ENCODE measurements at regions not wholly inside any gene's neighbourhood (a gene's known extent, or its start where the extent isn't known, plus 50 kb on each side); places are given as distances from the start of the nearest gene placed in this dataset.

DNA sequence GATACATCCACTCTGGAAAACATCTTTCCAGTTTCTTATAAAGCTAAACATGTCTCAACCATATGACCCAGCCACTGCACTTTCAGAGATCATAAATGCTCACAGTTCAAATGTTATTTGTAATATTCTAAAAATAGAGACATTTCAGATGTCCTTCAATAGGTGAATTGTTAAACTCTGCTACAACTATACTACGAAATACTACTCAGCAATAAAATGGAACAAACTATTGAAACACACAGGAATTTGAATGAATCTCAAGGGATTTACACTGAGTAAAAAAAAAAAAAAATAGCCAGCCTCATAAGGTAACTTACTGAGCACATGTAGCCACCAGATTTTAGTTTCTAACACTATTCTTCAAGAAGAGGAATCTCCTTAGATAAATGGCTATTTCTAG lies 253.9 kb downstream of the PCDH18 start:
- TF ChIP-seq, protein P1, sequence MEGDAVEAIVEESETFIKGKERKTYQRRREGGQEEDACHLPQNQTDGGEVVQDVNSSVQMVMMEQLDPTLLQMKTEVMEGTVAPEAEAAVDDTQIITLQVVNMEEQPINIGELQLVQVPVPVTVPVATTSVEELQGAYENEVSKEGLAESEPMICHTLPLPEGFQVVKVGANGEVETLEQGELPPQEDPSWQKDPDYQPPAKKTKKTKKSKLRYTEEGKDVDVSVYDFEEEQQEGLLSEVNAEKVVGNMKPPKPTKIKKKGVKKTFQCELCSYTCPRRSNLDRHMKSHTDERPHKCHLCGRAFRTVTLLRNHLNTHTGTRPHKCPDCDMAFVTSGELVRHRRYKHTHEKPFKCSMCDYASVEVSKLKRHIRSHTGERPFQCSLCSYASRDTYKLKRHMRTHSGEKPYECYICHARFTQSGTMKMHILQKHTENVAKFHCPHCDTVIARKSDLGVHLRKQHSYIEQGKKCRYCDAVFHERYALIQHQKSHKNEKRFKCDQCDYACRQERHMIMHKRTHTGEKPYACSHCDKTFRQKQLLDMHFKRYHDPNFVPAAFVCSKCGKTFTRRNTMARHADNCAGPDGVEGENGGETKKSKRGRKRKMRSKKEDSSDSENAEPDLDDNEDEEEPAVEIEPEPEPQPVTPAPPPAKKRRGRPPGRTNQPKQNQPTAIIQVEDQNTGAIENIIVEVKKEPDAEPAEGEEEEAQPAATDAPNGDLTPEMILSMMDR (IDR thresholded peaks at IDR 0.05; ENCODE audit: control insufficient read depth, insufficient read depth, low read depth, low read length, missing control alignments), result no peak
- H3K4me3 ChIP-seq (ENCODE audit: control insufficient read depth, low read depth, low read length), result no peak overlapping the region

DNA sequence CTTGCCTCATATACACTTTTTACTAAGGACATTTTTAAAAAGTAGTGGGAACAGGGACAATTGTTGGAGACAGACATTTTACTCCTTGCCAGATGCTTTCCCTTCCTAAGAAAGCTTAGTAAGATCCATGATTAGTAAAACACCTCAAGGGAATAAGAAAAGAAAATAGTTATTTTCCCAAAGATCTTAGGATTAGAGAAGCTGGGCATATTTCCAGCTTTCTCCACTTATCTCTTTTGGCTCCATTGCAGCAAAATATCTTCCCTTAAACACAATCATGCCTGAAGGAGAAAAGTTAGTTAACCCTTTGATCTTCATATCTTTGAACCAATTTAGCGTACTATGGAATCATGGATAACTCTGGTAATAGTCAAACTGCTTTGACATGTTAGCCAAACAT lies 257.9 kb downstream of the PCDH18 start:
- TF ChIP-seq, protein P1 (IDR thresholded peaks at IDR 0.05; ENCODE audit: control insufficient read depth, insufficient read depth, low read depth, low read length, missing control alignments), result no peak
- H3K4me3 ChIP-seq (ENCODE audit: control insufficient read depth, low read depth, low read length), result no peak overlapping the region
- DNase-seq (ENCODE audit: low read depth), result no peak

More for the DNA sequence above, 253.9 kb downstream of the PCDH18 start:
- no peak for DNase-seq (ENCODE audit: low read depth)

DNA sequence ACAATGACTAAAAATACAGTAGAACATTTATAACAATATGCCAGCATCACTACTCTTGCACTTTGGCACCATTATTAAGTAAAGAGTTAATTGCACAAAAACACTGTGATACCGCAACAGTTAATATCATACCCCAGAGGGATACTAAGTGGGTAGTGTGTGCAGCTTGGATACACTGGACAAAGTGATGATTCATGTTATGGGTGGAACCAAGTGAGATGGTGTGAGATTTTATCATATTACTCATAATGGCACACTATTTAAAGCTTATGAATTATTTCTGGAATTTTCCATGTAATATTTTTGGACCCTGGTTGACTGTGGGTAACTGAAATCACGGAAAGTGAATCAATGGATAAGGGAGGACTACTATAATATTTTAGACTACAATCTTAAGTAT lies 265.3 kb downstream of the PCDH18 start:
- no peak overlapping the region for H3K4me3 ChIP-seq (ENCODE audit: control insufficient read depth, low read depth, low read length)
- TF ChIP-seq, protein P1 (IDR thresholded peaks at IDR 0.05; ENCODE audit: control insufficient read depth, insufficient read depth, low read depth, low read length, missing control alignments), result no peak
- DNase-seq (ENCODE audit: low read depth), result peak; percentile 43

DNA sequence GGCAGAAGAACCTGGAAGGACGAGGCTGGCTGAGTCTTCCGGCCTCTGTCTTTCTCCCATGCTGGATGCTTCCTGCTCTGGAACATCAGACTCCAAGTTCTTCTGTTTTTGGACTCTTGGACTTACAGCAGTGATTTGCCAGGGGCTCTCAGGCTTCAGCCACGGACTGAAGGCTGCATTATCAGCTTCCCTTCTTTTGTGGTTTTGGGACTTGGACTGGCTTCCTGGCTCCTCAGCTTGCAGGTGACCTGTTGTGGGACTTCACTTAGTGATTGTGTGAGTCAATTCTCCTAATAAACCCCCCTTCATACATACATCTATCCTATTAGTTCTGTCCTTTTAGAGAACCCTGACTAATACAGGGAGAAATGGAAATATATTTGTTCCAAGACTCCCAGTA lies 265.8 kb downstream of the PCDH18 start:
- TF ChIP-seq, protein P1 (IDR thresholded peaks at IDR 0.05; ENCODE audit: control insufficient read depth, insufficient read depth, low read depth, low read length, missing control alignments), result no peak
- H3K4me3 ChIP-seq (ENCODE audit: control insufficient read depth, low read depth, low read length), result no peak overlapping the region
- DNase-seq (ENCODE audit: low read depth), result no peak

DNA sequence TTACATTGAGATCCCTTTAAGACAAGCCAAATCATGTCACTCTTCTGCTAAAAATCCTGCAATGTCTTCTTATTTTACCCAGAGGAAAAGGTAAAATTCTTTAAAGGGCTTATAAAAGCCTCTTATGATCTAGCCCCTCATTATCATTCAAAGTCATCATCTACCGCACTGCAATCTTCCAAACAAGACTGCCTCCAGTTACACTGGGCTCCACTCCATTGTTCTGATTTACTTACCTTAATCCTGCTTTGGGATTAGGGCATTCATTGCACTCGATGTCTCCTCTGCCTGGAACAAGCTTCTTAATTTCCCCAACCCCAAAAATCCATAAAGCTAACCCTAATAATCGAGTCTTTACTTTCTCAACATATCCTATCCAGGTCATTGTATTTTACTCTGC lies 269.1 kb downstream of the PCDH18 start:
- TF ChIP-seq, protein P1 (IDR thresholded peaks at IDR 0.05; ENCODE audit: control insufficient read depth, insufficient read depth, low read depth, low read length, missing control alignments), result no peak
- H3K4me3 ChIP-seq (ENCODE audit: control insufficient read depth, low read depth, low read length), result no peak overlapping the region
- DNase-seq (ENCODE audit: low read depth), result no peak

DNA sequence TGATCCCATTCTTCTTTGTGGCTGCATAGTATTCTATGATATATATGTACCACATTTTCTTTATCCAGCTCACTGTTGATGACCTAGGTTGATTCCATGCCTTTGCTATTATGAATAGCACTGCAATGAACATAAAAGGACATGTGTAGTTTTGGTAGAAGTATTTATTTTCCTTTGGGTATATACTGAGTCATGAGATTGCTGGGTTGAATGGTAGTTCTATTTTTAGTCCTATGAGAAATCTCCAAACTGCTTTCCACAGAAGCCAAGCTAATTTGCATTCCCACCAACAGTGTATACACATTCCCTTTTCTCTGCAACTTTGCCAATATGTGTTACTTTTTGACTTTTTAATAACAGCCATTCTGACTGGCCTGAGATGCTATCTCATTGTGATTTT lies 278.3 kb downstream of the PCDH18 start:
- no peak overlapping the region for H3K4me3 ChIP-seq (ENCODE audit: control insufficient read depth, low read depth, low read length)
- DNase-seq (ENCODE audit: low read depth), result peak; percentile 18
- TF ChIP-seq, protein P1 (IDR thresholded peaks at IDR 0.05; ENCODE audit: control insufficient read depth, insufficient read depth, low read depth, low read length, missing control alignments), result no peak

DNA sequence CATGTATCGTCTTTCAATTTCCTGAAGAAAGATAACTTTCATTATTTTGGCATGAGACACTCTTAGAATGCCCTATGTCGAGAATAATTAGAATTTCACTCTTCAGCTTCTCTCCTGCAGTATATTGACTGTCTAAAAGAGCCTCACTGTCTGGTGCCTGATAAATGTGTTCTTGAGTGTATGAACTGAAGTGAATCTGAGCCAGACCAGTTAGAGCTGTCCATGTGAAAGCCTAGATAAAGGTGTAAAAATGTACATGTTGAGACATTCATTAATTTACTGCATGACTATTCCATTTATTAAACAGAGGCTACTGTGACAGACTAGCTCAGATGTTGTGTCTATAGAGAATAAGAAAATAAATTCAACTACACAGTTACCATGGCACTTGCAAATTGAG lies 283.2 kb downstream of the PCDH18 start:
- no peak overlapping the region for H3K4me3 ChIP-seq (ENCODE audit: control insufficient read depth, low read depth, low read length)
- TF ChIP-seq, protein P1 (IDR thresholded peaks at IDR 0.05; ENCODE audit: control insufficient read depth, insufficient read depth, low read depth, low read length, missing control alignments), result no peak
- DNase-seq (ENCODE audit: low read depth), result no peak
